Neural cell (in vitro differentiated cells): ENCODE measurements at regions not wholly inside any gene's neighbourhood (a gene's known extent, or its start where the extent isn't known, plus 50 kb on each side); places are given as distances from the start of the nearest gene placed in this dataset.

Source experiments
- H2AFZ ChIP-seq: fragments of 200-600, 300-800 bp; sonication (generic), shearing (Covaris generic); 2 replicates; pipeline ENCODE4 v1.6.0; 2014; ENCODE audit warnings: low read depth, mild to moderate bottlenecking, antibody characterized with exemption, low read length, moderate library complexity
- H3F3A ChIP-seq: fragments of 200-600 bp; shearing (Covaris generic); 2 replicates; pipeline ENCODE4 v1.6.1; 2016; ENCODE audit warnings: mild to moderate bottlenecking, moderate library complexity, mixed read lengths, antibody characterized with exemption, low read length; ENCODE audit not compliant: insufficient read depth, poor library complexity, severe bottlenecking
- H3K27ac ChIP-seq: fragments of 200-600, 300-800 bp; sonication (generic), shearing (Covaris generic); 2 replicates; pipeline ENCODE4 v1.5.1; 2014; ENCODE audit warnings: mild to moderate bottlenecking, low read length, moderate library complexity
- H3K27me3 ChIP-seq: fragments of 300-800, 200-600 bp; sonication (generic), shearing (Covaris generic); 2 replicates; pipeline ENCODE4 v1.6.0; 2014; ENCODE audit warnings: mild to moderate bottlenecking, low read depth, low read length, moderate library complexity; ENCODE audit not compliant: insufficient read depth
- H3K36me3 ChIP-seq: fragments of 300-800, 200-600 bp; sonication (generic), shearing (Covaris generic); 2 replicates; pipeline ENCODE4 v1.5.1; 2014; ENCODE audit warnings: mild to moderate bottlenecking, antibody characterized with exemption, low read length, moderate library complexity; ENCODE audit not compliant: insufficient read depth
- H3K4me2 ChIP-seq: fragments of 300-800, 200-600 bp; sonication (generic), shearing (Covaris generic); 2 replicates; pipeline ENCODE4 v1.6.0; 2014; ENCODE audit warnings: mild to moderate bottlenecking, low read length
- H3K4me3 ChIP-seq: fragments of 300-800, 200-600 bp; sonication (generic), shearing (Covaris generic); 2 replicates; pipeline ENCODE4 v1.5.1; 2014; ENCODE audit warnings: mild to moderate bottlenecking, low read length, moderate library complexity
- H3K79me2 ChIP-seq: fragments of 200-600 bp; shearing (Covaris generic); replicated peaks from 2 replicates; pipeline ENCODE4 v1.6.0; 2014; ENCODE audit warnings: mild to moderate bottlenecking, low read length, moderate library complexity; ENCODE audit not compliant: insufficient read depth
- H3K9ac ChIP-seq: fragments of 300-800, 200-600 bp; sonication (generic), shearing (Covaris generic); 2 replicates; pipeline ENCODE4 v1.6.1; 2016; ENCODE audit warnings: mild to moderate bottlenecking, low read length, mixed read lengths
- H3K9me2 ChIP-seq: fragments of 200-600 bp; shearing (Covaris generic); 2 replicates; pipeline ENCODE4 v1.6.1; 2016; ENCODE audit warnings: mild to moderate bottlenecking, low read length, mixed read lengths; ENCODE audit not compliant: insufficient read depth
- H3K9me3 ChIP-seq: fragments of 200-600, 300-800 bp; sonication (generic), shearing (Covaris generic); 2 replicates; pipeline ENCODE4 v1.6.1; 2016; ENCODE audit warnings: mild to moderate bottlenecking, mixed run types, low read length, moderate library complexity, mixed read lengths
- H4K20me1 ChIP-seq: fragments of 200-600 bp; shearing (Covaris generic); 2 replicates; pipeline ENCODE4 v1.6.1; 2016; ENCODE audit warnings: mild to moderate bottlenecking, mixed run types; ENCODE audit not compliant: insufficient read depth
- EP300 ChIP-seq: fragments of 450-650 bp; conservative IDR thresholded peaks from 2 replicates; pipeline ENCODE4 v1.6.1; 2014; ENCODE audit warnings: antibody characterized with exemption, mild to moderate bottlenecking, moderate library complexity; ENCODE audit not compliant: poor library complexity, severe bottlenecking
- EZH2 ChIP-seq: fragments of 200-600, 300-800 bp; shearing (Covaris generic), sonication (generic); IDR thresholded peaks from 2 replicates; pipeline ENCODE4 v1.6.1; 2014; ENCODE audit warnings: antibody characterized with exemption, low read length, borderline replicate concordance, mild to moderate bottlenecking; ENCODE audit not compliant: insufficient read depth, poor library complexity, severe bottlenecking
- MXI1 ChIP-seq: fragments of 450-650 bp; conservative IDR thresholded peaks from 2 replicates; pipeline ENCODE4 v1.6.1; 2014; ENCODE audit warnings: antibody characterized with exemption, mild to moderate bottlenecking; ENCODE audit not compliant: poor library complexity, severe bottlenecking
- POLR2AphosphoS5 ChIP-seq: IDR thresholded peaks from 2 replicates; pipeline ENCODE4 v1.6.1; 2012
- RAD21 ChIP-seq: fragments of 450-650 bp; conservative IDR thresholded peaks from 2 replicates; pipeline ENCODE4 v1.6.1; 2014; ENCODE audit warnings: antibody characterized with exemption, mild to moderate bottlenecking, moderate library complexity
- SMC3 ChIP-seq: fragments of 450-650 bp; conservative IDR thresholded peaks from 2 replicates; pipeline ENCODE4 v1.6.1; 2014; ENCODE audit warnings: antibody characterized with exemption, mild to moderate bottlenecking, moderate library complexity; ENCODE audit not compliant: poor library complexity
- TAF1 ChIP-seq: IDR thresholded peaks from 2 replicates; pipeline ENCODE4 v1.6.1; 2012; ENCODE audit warnings: low read depth
- TF ChIP-seq, protein P1 (sequence below): IDR thresholded peaks from 2 replicates; pipeline ENCODE4 v1.6.1; 2012; ENCODE audit warnings: borderline replicate concordance
- TF ChIP-seq, protein P2 (sequence below): fragments of 450-650 bp; IDR thresholded peaks from 2 replicates; pipeline ENCODE4 v1.5.1; 2014; ENCODE audit warnings: antibody characterized with exemption, mild to moderate bottlenecking, moderate library complexity; ENCODE audit not compliant: poor library complexity, severe bottlenecking

DNA sequence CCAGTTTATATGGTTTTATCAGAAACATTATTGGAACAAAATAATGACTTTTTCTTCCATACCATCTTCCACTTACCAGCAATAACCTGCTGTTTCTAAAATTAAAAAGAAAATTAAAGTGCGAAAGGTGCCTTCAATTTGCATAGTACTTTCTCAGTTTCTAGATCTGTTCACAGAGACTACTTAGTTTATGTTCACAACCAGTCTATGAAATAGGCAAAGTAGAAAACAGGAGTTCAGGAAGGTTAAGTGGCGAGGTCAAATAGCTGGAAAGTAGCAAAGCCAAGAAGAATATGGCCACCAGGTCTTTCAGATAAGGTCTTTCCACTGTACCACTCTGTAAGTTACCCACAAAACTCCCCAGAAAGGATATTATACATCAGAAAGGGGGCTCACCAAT is 63.3 kb downstream of the BMP4 start:
- Histone ChIP-seq H3K27ac (no peak overlapping the region), H3K9ac (no peak overlapping the region), H3K79me2 (no peaks in the 10 kb centered on the region), H3F3A (no peaks in the 10 kb centered on the region), H3K9me2 (no peaks in the 10 kb centered on the region), H3K9me3 (no peaks in the 10 kb centered on the region), H4K20me1 (no peaks in the 10 kb centered on the region), H3K4me3 (no peak overlapping the region), H3K27me3 (no peaks in the 10 kb centered on the region), H3K36me3 (no peaks in the 10 kb centered on the region), H2AFZ (no peak overlapping the region), H3K4me2 (no peak overlapping the region)
- TF ChIP-seq, protein P1, sequence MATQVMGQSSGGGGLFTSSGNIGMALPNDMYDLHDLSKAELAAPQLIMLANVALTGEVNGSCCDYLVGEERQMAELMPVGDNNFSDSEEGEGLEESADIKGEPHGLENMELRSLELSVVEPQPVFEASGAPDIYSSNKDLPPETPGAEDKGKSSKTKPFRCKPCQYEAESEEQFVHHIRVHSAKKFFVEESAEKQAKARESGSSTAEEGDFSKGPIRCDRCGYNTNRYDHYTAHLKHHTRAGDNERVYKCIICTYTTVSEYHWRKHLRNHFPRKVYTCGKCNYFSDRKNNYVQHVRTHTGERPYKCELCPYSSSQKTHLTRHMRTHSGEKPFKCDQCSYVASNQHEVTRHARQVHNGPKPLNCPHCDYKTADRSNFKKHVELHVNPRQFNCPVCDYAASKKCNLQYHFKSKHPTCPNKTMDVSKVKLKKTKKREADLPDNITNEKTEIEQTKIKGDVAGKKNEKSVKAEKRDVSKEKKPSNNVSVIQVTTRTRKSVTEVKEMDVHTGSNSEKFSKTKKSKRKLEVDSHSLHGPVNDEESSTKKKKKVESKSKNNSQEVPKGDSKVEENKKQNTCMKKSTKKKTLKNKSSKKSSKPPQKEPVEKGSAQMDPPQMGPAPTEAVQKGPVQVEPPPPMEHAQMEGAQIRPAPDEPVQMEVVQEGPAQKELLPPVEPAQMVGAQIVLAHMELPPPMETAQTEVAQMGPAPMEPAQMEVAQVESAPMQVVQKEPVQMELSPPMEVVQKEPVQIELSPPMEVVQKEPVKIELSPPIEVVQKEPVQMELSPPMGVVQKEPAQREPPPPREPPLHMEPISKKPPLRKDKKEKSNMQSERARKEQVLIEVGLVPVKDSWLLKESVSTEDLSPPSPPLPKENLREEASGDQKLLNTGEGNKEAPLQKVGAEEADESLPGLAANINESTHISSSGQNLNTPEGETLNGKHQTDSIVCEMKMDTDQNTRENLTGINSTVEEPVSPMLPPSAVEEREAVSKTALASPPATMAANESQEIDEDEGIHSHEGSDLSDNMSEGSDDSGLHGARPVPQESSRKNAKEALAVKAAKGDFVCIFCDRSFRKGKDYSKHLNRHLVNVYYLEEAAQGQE: no peak
- TF ChIP-seq EP300 (no peak), TAF1 (no peak), SMC3 (no peak), RAD21 (no peak)

DNA sequence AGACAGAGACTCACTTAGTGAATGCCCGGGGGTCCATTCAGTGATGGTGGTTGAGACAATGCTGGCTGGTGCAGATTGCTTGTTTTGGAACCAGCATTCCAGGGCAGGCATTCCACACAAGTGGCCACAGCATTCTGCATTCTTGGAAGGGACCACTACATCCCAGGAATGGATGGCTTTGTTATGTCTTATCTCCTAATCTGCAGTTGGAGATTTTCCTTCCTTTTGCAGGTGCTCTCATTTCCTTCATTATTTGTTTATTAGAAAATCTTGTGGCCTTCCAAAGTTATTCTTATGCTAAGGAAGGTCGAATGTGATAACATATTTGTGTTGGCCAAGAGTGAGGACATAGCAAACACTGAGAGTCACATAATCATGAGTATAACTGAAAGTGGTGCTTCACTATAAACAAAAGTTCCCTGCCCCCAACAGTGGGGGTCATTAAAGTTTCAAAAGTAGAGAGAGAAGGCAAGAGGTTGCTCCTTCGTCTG is 66.0 kb downstream of the BMP4 start:
- no peaks in the 10 kb centered on the region for H3K27me3 ChIP-seq
- no peaks in the 10 kb centered on the region for H3K9me2 ChIP-seq
- H3K79me2 ChIP-seq: no peaks in the 10 kb centered on the region
- no peaks in the 10 kb centered on the region for H3K9me3 ChIP-seq
- no peaks in the 10 kb centered on the region for H4K20me1 ChIP-seq
- no peaks in the 10 kb centered on the region for H3K36me3 ChIP-seq
- no peaks in the 10 kb centered on the region for H3F3A ChIP-seq
- H3K27ac ChIP-seq: no peak overlapping the region
- H2AFZ ChIP-seq: no peak overlapping the region
- H3K4me2 ChIP-seq: no peak overlapping the region
- TF ChIP-seq MXI1 (no peak), POLR2AphosphoS5 (no peak), TAF1 (no peak), EZH2 (no peak), RAD21 (no peak), SMC3 (no peak), EP300 (no peak)
- TF ChIP-seq, protein P2, sequence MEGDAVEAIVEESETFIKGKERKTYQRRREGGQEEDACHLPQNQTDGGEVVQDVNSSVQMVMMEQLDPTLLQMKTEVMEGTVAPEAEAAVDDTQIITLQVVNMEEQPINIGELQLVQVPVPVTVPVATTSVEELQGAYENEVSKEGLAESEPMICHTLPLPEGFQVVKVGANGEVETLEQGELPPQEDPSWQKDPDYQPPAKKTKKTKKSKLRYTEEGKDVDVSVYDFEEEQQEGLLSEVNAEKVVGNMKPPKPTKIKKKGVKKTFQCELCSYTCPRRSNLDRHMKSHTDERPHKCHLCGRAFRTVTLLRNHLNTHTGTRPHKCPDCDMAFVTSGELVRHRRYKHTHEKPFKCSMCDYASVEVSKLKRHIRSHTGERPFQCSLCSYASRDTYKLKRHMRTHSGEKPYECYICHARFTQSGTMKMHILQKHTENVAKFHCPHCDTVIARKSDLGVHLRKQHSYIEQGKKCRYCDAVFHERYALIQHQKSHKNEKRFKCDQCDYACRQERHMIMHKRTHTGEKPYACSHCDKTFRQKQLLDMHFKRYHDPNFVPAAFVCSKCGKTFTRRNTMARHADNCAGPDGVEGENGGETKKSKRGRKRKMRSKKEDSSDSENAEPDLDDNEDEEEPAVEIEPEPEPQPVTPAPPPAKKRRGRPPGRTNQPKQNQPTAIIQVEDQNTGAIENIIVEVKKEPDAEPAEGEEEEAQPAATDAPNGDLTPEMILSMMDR: no peak
- TF ChIP-seq, protein P1: no peak
- no peak overlapping the region for H3K9ac ChIP-seq
- H3K4me3 ChIP-seq: no peak overlapping the region
